Tibial artery (tissue), 4 donors: ENCODE measurements at regions not wholly inside any gene's neighbourhood (a gene's known extent, or its start where the extent isn't known, plus 50 kb on each side); places are given as distances from the start of the nearest gene placed in this dataset.

ENCODE experiments used
- DNase-seq, 2 donors: peaks; one replicate each; pipeline ENCODE4 v3.0.0-alpha.2; 2019
- H3K27ac ChIP-seq, 2 donors: fragments of 200-600 bp; sonication (generic) in 1 of 2; 1 replicate in 1 of 2; 2 replicates in 1 of 2; pipeline ENCODE4 v1.5.1; 2018 to 2019; ENCODE audit warnings: mild to moderate bottlenecking in 1 of 2
- H3K27me3 ChIP-seq, 2 donors: fragments of 200-600 bp; sonication (generic) in 1 of 2; one replicate each; pipeline versions ENCODE4 v1.5.1 to v1.6.0; 2016 to 2019
- H3K36me3 ChIP-seq, 3 donors: fragments of 200-600 bp; sonication (generic) in 2 of 3; one replicate each; pipeline ENCODE4 v1.5.1; 2016 to 2019; ENCODE audit warnings: mild to moderate bottlenecking in 2 of 3
- H3K4me1 ChIP-seq, 4 donors: fragments of 200-600 bp; sonication (generic) in 2 of 4; 1 replicate in 3 of 4; 2 replicates in 1 of 4; pipeline ENCODE4 v1.5.1; 2016 to 2019
- H3K4me3 ChIP-seq, 2 donors: fragments of 200-600 bp; sonication (generic) in 1 of 2; 1 replicate in 1 of 2; 2 replicates in 1 of 2; pipeline ENCODE4 v1.5.1; 2018 to 2019; ENCODE audit warnings: mild to moderate bottlenecking in 2 of 2
- H3K9me3 ChIP-seq, 3 donors: fragments of 200-600 bp; sonication (generic) in 1 of 3; one replicate each; pipeline ENCODE4 v1.5.1; 2016 to 2019
- CTCF ChIP-seq, 2 experiments: fragments of 200-600 bp in 1 of 2; fragments of 450-650 bp in 1 of 2; IDR thresholded peaks; one replicate each; pipeline ENCODE4 v1.5.1; 2017 to 2019; ENCODE audit warnings: antibody characterized with exemption in 2 of 2, mild to moderate bottlenecking in 1 of 2, moderate library complexity in 1 of 2
- intact Hi-C: fragments of 100-400 bp; cut with DNase I; formaldehyde crosslinking; loops from one replicate; pipeline ENCODE4 v1.15.0; 2023; ENCODE audit warnings: low total_unique reads

GRCh38 chr11:121711939-121712338 is 259.2 kb upstream of the SORL1-AS1 start:
- TF ChIP-seq CTCF (IDR thresholded peaks at IDR 0.05), result no peak
- Histone ChIP-seq H3K4me1 (no peaks in the 10 kb centered on the region), H3K27me3 (no peaks in the 10 kb centered on the region), H3K36me3 (no peaks in the 10 kb centered on the region), H3K9me3 (no peaks in the 10 kb centered on the region), H3K27ac (no peak overlapping the region), H3K4me3 (no peak overlapping the region)
- intact Hi-C loops, result no loop called here
- DNase-seq, result no peak

DNA sequence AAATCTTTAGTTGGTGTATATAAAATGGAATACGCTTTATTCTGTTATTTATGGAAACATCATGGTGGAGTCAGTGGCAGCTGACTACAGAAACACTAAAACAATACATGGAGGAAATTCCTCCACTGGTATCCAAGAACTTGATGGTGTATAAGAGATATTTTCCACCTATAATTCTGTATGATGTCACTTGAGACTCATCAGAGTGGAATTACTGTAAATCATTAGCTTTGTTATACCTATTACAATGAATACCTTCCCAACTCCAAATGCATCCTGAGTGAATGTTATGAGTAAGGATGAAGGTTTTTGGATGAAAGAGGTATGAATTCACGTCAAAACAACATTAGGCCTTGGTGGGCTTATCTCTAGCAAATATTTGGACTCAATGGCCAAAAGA is 258.5 kb upstream of the SORL1-AS1 start:
- H3K27ac ChIP-seq, result no peak overlapping the region
- H3K9me3 ChIP-seq, result no peaks in the 10 kb centered on the region
- intact Hi-C loops, result no loop called here
- TF ChIP-seq CTCF (IDR thresholded peaks at IDR 0.05), result no peak
- H3K4me1 ChIP-seq, result no peaks in the 10 kb centered on the region
- H3K27me3 ChIP-seq, result no peaks in the 10 kb centered on the region
- no peak for DNase-seq
- H3K4me3 ChIP-seq, result no peak overlapping the region
- H3K36me3 ChIP-seq, result no peaks in the 10 kb centered on the region

GRCh38 chr11:121706884-121707420 is 254.2 kb upstream of the SORL1-AS1 start:
- no peaks in the 10 kb centered on the region for H3K36me3 ChIP-seq
- H3K9me3 ChIP-seq, result no peaks in the 10 kb centered on the region
- no peaks in the 10 kb centered on the region for H3K27me3 ChIP-seq
- intact Hi-C loops, result no loop called here
- H3K4me1 ChIP-seq, result no peaks in the 10 kb centered on the region
- no peak for TF ChIP-seq CTCF (IDR thresholded peaks at IDR 0.05)
- DNase-seq, result no peak
- no peak overlapping the region for H3K27ac ChIP-seq
- H3K4me3 ChIP-seq, result no peak overlapping the region

GRCh38 chr11:121703201-121703600 is 250.4 kb upstream of the SORL1-AS1 start:
- TF ChIP-seq CTCF (IDR thresholded peaks at IDR 0.05), result no peak
- Histone ChIP-seq H3K36me3 (no peaks in the 10 kb centered on the region), H3K9me3 (no peaks in the 10 kb centered on the region), H3K4me1 (no peaks in the 10 kb centered on the region), H3K4me3 (no peak overlapping the region), H3K27me3 (no peaks in the 10 kb centered on the region), H3K27ac (no peak overlapping the region)
- DNase-seq, result no peak
- intact Hi-C loops, result no loop called here

DNA sequence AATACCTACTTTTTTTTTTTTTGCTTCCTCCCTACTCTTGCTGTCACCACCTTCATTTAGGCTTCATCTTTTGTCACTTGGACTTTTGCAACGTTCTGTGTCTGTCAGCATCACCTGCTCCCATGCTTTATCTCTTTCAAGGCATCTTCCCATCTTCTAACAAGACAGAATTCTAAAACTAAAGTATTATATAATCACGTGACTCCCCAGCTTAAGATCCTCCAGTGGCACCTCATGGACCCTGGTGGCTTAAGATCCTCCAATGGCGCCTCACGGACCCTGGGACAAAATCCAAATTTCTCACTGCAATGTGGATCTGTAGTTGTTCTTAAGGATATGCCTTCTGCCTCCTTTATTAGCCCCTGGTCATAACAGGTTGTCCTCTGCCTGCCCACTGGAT is 248.2 kb upstream of the SORL1-AS1 start:
- Histone ChIP-seq H3K9me3 (no peaks in the 10 kb centered on the region), H3K4me3 (no peak overlapping the region), H3K4me1 (peaks cover 0 to 15% (median 9%) of the 10 kb centered on the region in 4 donors), H3K36me3 (no peaks in the 10 kb centered on the region), H3K27me3 (no peaks in the 10 kb centered on the region), H3K27ac (no peak overlapping the region)
- intact Hi-C loops, result no loop called here
- no peak for DNase-seq
- TF ChIP-seq CTCF (IDR thresholded peaks at IDR 0.05), result no peak

DNA sequence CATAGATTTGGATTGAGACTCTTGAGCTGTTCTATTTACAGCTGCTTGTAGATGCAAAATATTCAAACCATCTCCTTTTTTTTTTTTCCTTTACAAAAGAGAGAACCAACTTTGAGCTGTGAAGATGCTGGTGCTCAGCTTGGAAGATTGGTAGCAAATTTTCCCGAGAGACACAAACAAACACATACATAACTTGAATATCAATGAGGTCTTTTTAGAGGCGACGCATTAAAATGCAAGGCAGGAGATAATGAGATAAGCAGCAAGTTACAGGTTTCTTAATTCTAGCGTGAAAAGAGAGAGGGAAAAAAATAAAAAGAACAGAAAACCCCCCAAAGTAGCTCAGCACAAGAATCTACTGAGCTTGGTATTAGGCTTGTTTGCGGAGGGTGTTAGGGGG is 247.0 kb upstream of the SORL1-AS1 start:
- intact Hi-C loops, result no loop called here
- no peaks in the 10 kb centered on the region for H3K27me3 ChIP-seq
- no peak for DNase-seq
- no peak overlapping the region for H3K4me3 ChIP-seq
- TF ChIP-seq CTCF (IDR thresholded peaks at IDR 0.05), result no peak
- H3K4me1 ChIP-seq, result peaks cover 0 to 18% (median 10%) of the 10 kb centered on the region in 4 donors
- no peaks in the 10 kb centered on the region for H3K36me3 ChIP-seq
- no peaks in the 10 kb centered on the region for H3K9me3 ChIP-seq
- no peak overlapping the region for H3K27ac ChIP-seq
